Natural killer cell treated with Interleukin-12 subunit alpha and Interleukin-12 subunit beta and Interleukin-15 and Interleukin-18, amount 100 ng/mL, for 72 hours (primary cell): ENCODE measurements at regions not wholly inside any gene's neighbourhood (a gene's known extent, or its start where the extent isn't known, plus 50 kb on each side); places are given as distances from the start of the nearest gene placed in this dataset.

Experiments
- ATAC-seq, 2 donors: fragments of 150-1000 bp; cut with Tn5 transposase in 1 of 2; sonication (Bioruptor Pico), chemical (Tn5 transposase) in 1 of 2; 2 replicates each; pipeline ENCODE4 v1.10.0; 2021
- DNase-seq: peaks from one replicate; pipeline ENCODE4 v3.0.0; 2022; ENCODE audit warnings: low spot score
- H3K27ac Mint-ChIP-seq, 2 donors: 1 replicate in 1 of 2; 2 replicates in 1 of 2; pipeline ENCODE4 v1.8.0; 2022; ENCODE audit warnings: mixed read lengths in 2 of 2, mild to moderate bottlenecking in 1 of 2, moderate library complexity in 1 of 2
- H3K27me3 Mint-ChIP-seq, 2 donors: 1 replicate in 1 of 2; 2 replicates in 1 of 2; pipeline ENCODE4 v1.8.0; 2022; ENCODE audit warnings: mixed read lengths in 2 of 2
- H3K36me3 Mint-ChIP-seq: one replicate; pipeline ENCODE4 v1.8.0; 2022; ENCODE audit warnings: mixed read lengths
- H3K4me1 Mint-ChIP-seq, 2 donors: 1 replicate in 1 of 2; 2 replicates in 1 of 2; pipeline ENCODE4 v1.8.0; 2022; ENCODE audit warnings: low read depth in 2 of 2, mixed read lengths in 2 of 2, mild to moderate bottlenecking in 1 of 2
- H3K4me3 Mint-ChIP-seq: one replicate; pipeline ENCODE4 v1.8.0; 2022; ENCODE audit warnings: mixed read lengths
- H3K9me3 Mint-ChIP-seq: 2 replicates; pipeline ENCODE4 v1.8.0; 2022; ENCODE audit warnings: mixed read lengths

GRCh38 chr2:234839285-234839684 lies 112.5 kb upstream of the SH3BP4 start:
- Mint-ChIP-seq H3K9me3 (no peaks in the 10 kb centered on the region), H3K4me1 (no peaks in the 10 kb centered on the region), H3K27ac (no peak overlapping the region), H3K27me3 (peaks cover 7 to 8% of the 10 kb centered on the region in 2 donors), H3K36me3 (no peaks in the 10 kb centered on the region), H3K4me3 (no peak overlapping the region)
- ATAC-seq, result no peak
- no peak for DNase-seq

GRCh38 chr2:234836271-234836670 lies 115.5 kb upstream of the SH3BP4 start:
- Mint-ChIP-seq H3K4me3 (no peak overlapping the region), H3K36me3 (no peaks in the 10 kb centered on the region), H3K9me3 (no peaks in the 10 kb centered on the region), H3K27ac (no peak overlapping the region), H3K4me1 (no peaks in the 10 kb centered on the region), H3K27me3 (peaks cover under 1 to 13% of the 10 kb centered on the region in 2 donors)
- DNase-seq, result no peak
- ATAC-seq, result no peak

GRCh38 chr2:234835738-234836137 lies 116.1 kb upstream of the SH3BP4 start:
- Mint-ChIP-seq H3K27me3 (peaks cover 4 to 16% of the 10 kb centered on the region in 2 donors), H3K4me3 (no peak overlapping the region), H3K27ac (no peak overlapping the region), H3K4me1 (no peaks in the 10 kb centered on the region), H3K9me3 (no peaks in the 10 kb centered on the region), H3K36me3 (no peaks in the 10 kb centered on the region)
- no peak for DNase-seq
- ATAC-seq, result no peak

- DNase-seq (no peak), ATAC-seq (no peak)
- no peaks in the 10 kb centered on the region for H3K9me3 Mint-ChIP-seq
- no peak overlapping the region for H3K27ac Mint-ChIP-seq
- H3K4me1 Mint-ChIP-seq, result no peaks in the 10 kb centered on the region
- H3K4me3 Mint-ChIP-seq, result no peak overlapping the region
- H3K27me3 Mint-ChIP-seq, result peaks cover 13% of the 10 kb centered on the region in 2 donors
- no peaks in the 10 kb centered on the region for H3K36me3 Mint-ChIP-seq
Observed at GRCh38 chr2:234834228-234834923, 117.4 kb upstream of the SH3BP4 start.

GRCh38 chr2:234830853-234831252 lies 121.0 kb upstream of the SH3BP4 start:
- Mint-ChIP-seq H3K4me3 (no peak overlapping the region), H3K36me3 (no peaks in the 10 kb centered on the region), H3K27me3 (peaks cover 16 to 28% of the 10 kb centered on the region in 2 donors), H3K27ac (no peak overlapping the region), H3K9me3 (no peaks in the 10 kb centered on the region), H3K4me1 (no peaks in the 10 kb centered on the region)
- ATAC-seq (no peak), DNase-seq (no peak)

GRCh38 chr2:234829074-234829455 lies 122.8 kb upstream of the SH3BP4 start:
- Mint-ChIP-seq H3K9me3 (no peaks in the 10 kb centered on the region), H3K4me3 (no peak overlapping the region), H3K27ac (no peak overlapping the region), H3K27me3 (peaks cover 15 to 28% of the 10 kb centered on the region in 2 donors), H3K36me3 (no peaks in the 10 kb centered on the region), H3K4me1 (no peaks in the 10 kb centered on the region)
- ATAC-seq, result no peak
- no peak for DNase-seq

- Mint-ChIP-seq H3K9me3 (no peaks in the 10 kb centered on the region), H3K4me3 (no peak overlapping the region), H3K27me3 (peaks cover 11 to 28% of the 10 kb centered on the region in 2 donors), H3K4me1 (no peaks in the 10 kb centered on the region), H3K36me3 (no peaks in the 10 kb centered on the region), H3K27ac (no peak overlapping the region)
- ATAC-seq, result no peak
- DNase-seq, result no peak
Observed at GRCh38 chr2:234828382-234829073, 123.3 kb upstream of the SH3BP4 start.

- DNase-seq, result no peak
- Mint-ChIP-seq H3K27me3 (peaks cover 11 to 28% of the 10 kb centered on the region in 2 donors), H3K36me3 (no peaks in the 10 kb centered on the region), H3K4me3 (no peak overlapping the region), H3K4me1 (no peaks in the 10 kb centered on the region), H3K9me3 (no peaks in the 10 kb centered on the region), H3K27ac (no peak overlapping the region)
- no peak for ATAC-seq
Observed at GRCh38 chr2:234827096-234827860, 124.5 kb upstream of the SH3BP4 start.

- no peaks in the 10 kb centered on the region for H3K4me1 Mint-ChIP-seq
- no peaks in the 10 kb centered on the region for H3K9me3 Mint-ChIP-seq
- no peak for DNase-seq
- H3K4me3 Mint-ChIP-seq, result no peak overlapping the region
- H3K27ac Mint-ChIP-seq, result no peak overlapping the region
- ATAC-seq, result no peak
- peaks cover 11 to 28% of the 10 kb centered on the region in 2 donors for H3K27me3 Mint-ChIP-seq
- no peaks in the 10 kb centered on the region for H3K36me3 Mint-ChIP-seq
Observed at GRCh38 chr2:234826681-234827080, 125.1 kb upstream of the SH3BP4 start.

- no peak overlapping the region for H3K27ac Mint-ChIP-seq
- H3K27me3 Mint-ChIP-seq, result peaks cover 13 to 31% of the 10 kb centered on the region in 2 donors
- ATAC-seq (no peak), DNase-seq (no peak)
- H3K4me3 Mint-ChIP-seq, result no peak overlapping the region
- no peaks in the 10 kb centered on the region for H3K9me3 Mint-ChIP-seq
- H3K4me1 Mint-ChIP-seq, result no peaks in the 10 kb centered on the region
- H3K36me3 Mint-ChIP-seq, result no peaks in the 10 kb centered on the region
Observed at GRCh38 chr2:234825616-234826015, 126.2 kb upstream of the SH3BP4 start.

- no peak overlapping the region for H3K27ac Mint-ChIP-seq
- ATAC-seq (no peak), DNase-seq (no peak)
- peaks cover 9 to 21% of the 10 kb centered on the region in 2 donors for H3K27me3 Mint-ChIP-seq
- H3K4me3 Mint-ChIP-seq, result no peak overlapping the region
- no peaks in the 10 kb centered on the region for H3K4me1 Mint-ChIP-seq
- H3K36me3 Mint-ChIP-seq, result no peaks in the 10 kb centered on the region
- H3K9me3 Mint-ChIP-seq, result no peaks in the 10 kb centered on the region
Observed at GRCh38 chr2:234823877-234824376, 127.9 kb upstream of the SH3BP4 start.

GRCh38 chr2:234823196-234823876 lies 128.5 kb upstream of the SH3BP4 start:
- Mint-ChIP-seq H3K27me3 (peaks cover 9 to 21% of the 10 kb centered on the region in 2 donors), H3K4me1 (no peaks in the 10 kb centered on the region), H3K9me3 (no peaks in the 10 kb centered on the region), H3K36me3 (no peaks in the 10 kb centered on the region), H3K27ac (no peak overlapping the region), H3K4me3 (no peak overlapping the region)
- no peak for DNase-seq
- no peak for ATAC-seq

GRCh38 chr2:234821946-234822475 lies 129.8 kb upstream of the SH3BP4 start:
- Mint-ChIP-seq H3K4me3 (no peak overlapping the region), H3K9me3 (no peaks in the 10 kb centered on the region), H3K36me3 (no peaks in the 10 kb centered on the region), H3K27ac (no peak overlapping the region), H3K27me3 (peaks cover 8 to 18% of the 10 kb centered on the region in 2 donors), H3K4me1 (no peaks in the 10 kb centered on the region)
- no peak for ATAC-seq
- DNase-seq, result no peak
